Stomach (tissue), 8 donors: ENCODE measurements at regions not wholly inside any gene's neighbourhood (a gene's known extent, or its start where the extent isn't known, plus 50 kb on each side); places are given as distances from the start of the nearest gene placed in this dataset.

ENCODE experiments used
- DNase-seq, 2 donors: peaks; one replicate each; pipeline versions ENCODE4 v3.0.0 to v3.0.0-alpha.2; 2013 to 2019
- H3K27ac ChIP-seq, 5 donors: fragments of 200-600 bp in 4 of 5; sonication (generic) in 4 of 5; one replicate each; pipeline ENCODE4 v1.5.1; 2013 to 2019; ENCODE audit warnings: mild to moderate bottlenecking in 1 of 5, moderate library complexity in 1 of 5
- H3K27me3 ChIP-seq, 3 donors: fragments of 200-600 bp; sonication (generic); one replicate each; pipeline ENCODE4 v1.5.1; 2017 to 2019; ENCODE audit warnings: mixed run types in 1 of 3
- H3K36me3 ChIP-seq, 4 donors: fragments of 200-600 bp; sonication (generic); 1 replicate in 3 of 4; 2 replicates in 1 of 4; pipeline ENCODE4 v1.5.1; 2016 to 2019
- H3K4me1 ChIP-seq, 4 donors: fragments of 200-600 bp; sonication (generic); one replicate each; pipeline ENCODE4 v1.5.1; 2016 to 2019
- H3K4me3 ChIP-seq, 4 donors: fragments of 200-600 bp; sonication (generic) in 3 of 4; one replicate each; pipeline ENCODE4 v1.5.1; 2016 to 2019; ENCODE audit warnings: mild to moderate bottlenecking in 1 of 4
- H3K9me3 ChIP-seq, 4 donors: fragments of 200-600 bp; sonication (generic); one replicate each; pipeline ENCODE4 v1.5.1; 2016 to 2019
- EP300 ChIP-seq: sonication (generic); formaldehyde crosslinking; IDR thresholded peaks from one replicate; pipeline ENCODE4 v1.6.1; 2017; ENCODE audit warnings: antibody characterized with exemption
- POLR2A ChIP-seq, 4 donors: fragments of 450-650 bp; IDR thresholded peaks; one replicate each; pipeline ENCODE4 v1.6.1; 2016; ENCODE audit warnings: antibody characterized with exemption in 4 of 4, control low read depth in 2 of 4, mild to moderate bottlenecking in 1 of 4, moderate library complexity in 1 of 4
- POLR2AphosphoS5 ChIP-seq, 3 donors: sonication (generic); formaldehyde crosslinking; IDR thresholded peaks; one replicate each; pipeline ENCODE4 v1.6.1; 2016; ENCODE audit warnings: antibody characterized with exemption in 3 of 3
- WGBS, 5 donors: extraction: QIAGEN DNeasy Blood & Tissue Kit in 3 of 5; methylation state at CpG; one replicate each; pipeline versions ENCODE4 v1.1.5 to v1.1.7; 2013 to 2018; 5-methylcytosine and 5-hydroxymethylcytosine counted together
- intact Hi-C: fragments of 100-400 bp; cut with DNase I; formaldehyde crosslinking; loops from one replicate; pipeline ENCODE4 v1.15.1; 2023; ENCODE audit warnings: low total_unique reads
- TF ChIP-seq, protein P1 (sequence below), 7 experiments: fragments of 450-650 bp in 4 of 7; fragments of 200-600 bp in 3 of 7; sonication (generic) in 3 of 7; IDR thresholded peaks; one replicate each; pipeline ENCODE4 v1.5.1; 2016 to 2019; ENCODE audit warnings: antibody characterized with exemption in 7 of 7, control low read depth in 2 of 7, mild to moderate bottlenecking in 1 of 7
- donor health status: healthy with polysubstance abuse.
- donor health status: Bipolar disorder and iron deficiency.
- donor health status: healthy.

- 46 to 56% (median 49%) methylated on average over 7 of the region's 7 CpGs for WGBS, 5 donors
- no peaks in the 10 kb centered on the region for H3K9me3 ChIP-seq
- H3K27ac ChIP-seq, result no peak overlapping the region
- H3K27me3 ChIP-seq, result no peaks in the 10 kb centered on the region
- peak in 1 of 2 donors; percentile 20 for DNase-seq
- H3K4me3 ChIP-seq, result no peak overlapping the region
- TF ChIP-seq POLR2A (IDR thresholded peaks at IDR 0.05) (no peak), POLR2AphosphoS5 (IDR thresholded peaks at IDR 0.05) (no peak), EP300 (no peak)
- TF ChIP-seq, protein P1, sequence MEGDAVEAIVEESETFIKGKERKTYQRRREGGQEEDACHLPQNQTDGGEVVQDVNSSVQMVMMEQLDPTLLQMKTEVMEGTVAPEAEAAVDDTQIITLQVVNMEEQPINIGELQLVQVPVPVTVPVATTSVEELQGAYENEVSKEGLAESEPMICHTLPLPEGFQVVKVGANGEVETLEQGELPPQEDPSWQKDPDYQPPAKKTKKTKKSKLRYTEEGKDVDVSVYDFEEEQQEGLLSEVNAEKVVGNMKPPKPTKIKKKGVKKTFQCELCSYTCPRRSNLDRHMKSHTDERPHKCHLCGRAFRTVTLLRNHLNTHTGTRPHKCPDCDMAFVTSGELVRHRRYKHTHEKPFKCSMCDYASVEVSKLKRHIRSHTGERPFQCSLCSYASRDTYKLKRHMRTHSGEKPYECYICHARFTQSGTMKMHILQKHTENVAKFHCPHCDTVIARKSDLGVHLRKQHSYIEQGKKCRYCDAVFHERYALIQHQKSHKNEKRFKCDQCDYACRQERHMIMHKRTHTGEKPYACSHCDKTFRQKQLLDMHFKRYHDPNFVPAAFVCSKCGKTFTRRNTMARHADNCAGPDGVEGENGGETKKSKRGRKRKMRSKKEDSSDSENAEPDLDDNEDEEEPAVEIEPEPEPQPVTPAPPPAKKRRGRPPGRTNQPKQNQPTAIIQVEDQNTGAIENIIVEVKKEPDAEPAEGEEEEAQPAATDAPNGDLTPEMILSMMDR (IDR thresholded peaks at IDR 0.05), result no peak
- intact Hi-C loops, result no loop called here
- no peaks in the 10 kb centered on the region for H3K4me1 ChIP-seq
- H3K36me3 ChIP-seq, result no peaks in the 10 kb centered on the region
Observed at GRCh38 chr10:44640429-44640828, 255.5 kb upstream of the CXCL12 start.

DNA sequence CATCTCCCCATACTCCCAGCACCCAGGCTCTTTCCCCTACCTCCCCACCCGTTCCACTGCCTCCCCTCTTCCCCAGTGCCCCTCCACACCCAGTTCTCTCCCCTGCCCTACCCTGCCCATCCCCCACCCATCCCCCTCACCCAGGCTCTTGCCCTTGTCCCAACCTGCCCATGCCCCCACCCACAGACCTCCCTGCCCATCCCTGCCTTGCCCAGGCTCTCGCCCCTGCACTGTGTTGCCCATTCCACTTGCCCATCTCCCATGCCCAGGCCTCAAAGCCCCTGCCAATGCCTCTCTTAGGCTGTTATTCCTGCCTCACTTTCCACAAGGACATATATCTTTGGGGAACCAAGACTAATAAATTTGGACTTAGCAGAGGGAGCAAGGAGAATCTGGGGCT lies 262.6 kb upstream of the CXCL12 start:
- no peak for TF ChIP-seq EP300
- TF ChIP-seq, protein P1 (IDR thresholded peaks at IDR 0.05), result no peak
- TF ChIP-seq POLR2A (IDR thresholded peaks at IDR 0.05), result no peak
- no peak for TF ChIP-seq POLR2AphosphoS5 (IDR thresholded peaks at IDR 0.05)
- H3K36me3 ChIP-seq, result no peaks in the 10 kb centered on the region
- H3K4me3 ChIP-seq, result no peak overlapping the region
- WGBS, 5 donors, result 72 to 91% (median 80%) methylated on average over 2 of the region's 2 CpGs
- no peak overlapping the region for H3K27ac ChIP-seq
- intact Hi-C loops, result no loop called here
- H3K27me3 ChIP-seq, result no peaks in the 10 kb centered on the region
- H3K9me3 ChIP-seq, result no peaks in the 10 kb centered on the region
- no peak for DNase-seq
- no peaks in the 10 kb centered on the region for H3K4me1 ChIP-seq

DNA sequence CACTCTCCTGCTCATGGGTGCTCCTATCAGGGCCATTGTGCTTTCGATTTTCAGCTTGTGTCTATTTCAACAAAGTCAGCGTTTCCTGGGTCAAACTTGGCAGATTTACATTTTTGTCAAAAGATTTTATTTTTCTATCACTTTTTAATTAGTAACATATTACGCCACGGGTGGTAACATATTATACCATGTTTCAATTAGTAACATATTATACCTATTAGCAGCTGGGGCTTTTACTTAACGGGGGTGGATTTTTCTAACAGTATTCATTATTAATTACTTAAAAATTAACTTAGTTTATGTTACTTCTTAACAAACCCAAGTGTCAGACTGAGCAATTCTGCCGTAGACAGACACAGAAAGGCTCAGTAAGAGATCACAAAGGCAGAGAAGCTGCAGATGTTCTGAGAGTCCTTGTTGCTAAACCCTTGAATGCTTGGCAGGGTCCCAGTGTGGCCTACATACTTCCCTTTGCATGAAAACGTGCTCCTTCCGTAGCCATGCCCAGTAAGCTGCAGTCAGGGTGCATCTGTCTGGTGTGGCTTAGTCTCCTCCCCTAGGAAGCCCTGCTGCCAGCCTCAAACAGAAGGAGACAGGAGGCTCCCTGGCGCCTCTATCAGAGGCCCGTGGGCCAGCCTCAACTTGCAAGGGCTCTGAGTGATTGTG lies 263.1 kb upstream of the CXCL12 start:
- TF ChIP-seq POLR2A (IDR thresholded peaks at IDR 0.05) (no peak), EP300 (no peak), POLR2AphosphoS5 (IDR thresholded peaks at IDR 0.05) (no peak)
- TF ChIP-seq, protein P1 (IDR thresholded peaks at IDR 0.05), result no peak
- 61 to 73% (median 67%) methylated on average over 8 to 10 of the region's 10 CpGs for WGBS, 5 donors
- Histone ChIP-seq H3K9me3 (no peaks in the 10 kb centered on the region), H3K27ac (no peak overlapping the region), H3K36me3 (no peaks in the 10 kb centered on the region), H3K27me3 (no peaks in the 10 kb centered on the region), H3K4me1 (no peaks in the 10 kb centered on the region), H3K4me3 (no peak overlapping the region)
- intact Hi-C loops, result no loop called here
- DNase-seq, result peak in 1 of 2 donors; percentile 55

DNA sequence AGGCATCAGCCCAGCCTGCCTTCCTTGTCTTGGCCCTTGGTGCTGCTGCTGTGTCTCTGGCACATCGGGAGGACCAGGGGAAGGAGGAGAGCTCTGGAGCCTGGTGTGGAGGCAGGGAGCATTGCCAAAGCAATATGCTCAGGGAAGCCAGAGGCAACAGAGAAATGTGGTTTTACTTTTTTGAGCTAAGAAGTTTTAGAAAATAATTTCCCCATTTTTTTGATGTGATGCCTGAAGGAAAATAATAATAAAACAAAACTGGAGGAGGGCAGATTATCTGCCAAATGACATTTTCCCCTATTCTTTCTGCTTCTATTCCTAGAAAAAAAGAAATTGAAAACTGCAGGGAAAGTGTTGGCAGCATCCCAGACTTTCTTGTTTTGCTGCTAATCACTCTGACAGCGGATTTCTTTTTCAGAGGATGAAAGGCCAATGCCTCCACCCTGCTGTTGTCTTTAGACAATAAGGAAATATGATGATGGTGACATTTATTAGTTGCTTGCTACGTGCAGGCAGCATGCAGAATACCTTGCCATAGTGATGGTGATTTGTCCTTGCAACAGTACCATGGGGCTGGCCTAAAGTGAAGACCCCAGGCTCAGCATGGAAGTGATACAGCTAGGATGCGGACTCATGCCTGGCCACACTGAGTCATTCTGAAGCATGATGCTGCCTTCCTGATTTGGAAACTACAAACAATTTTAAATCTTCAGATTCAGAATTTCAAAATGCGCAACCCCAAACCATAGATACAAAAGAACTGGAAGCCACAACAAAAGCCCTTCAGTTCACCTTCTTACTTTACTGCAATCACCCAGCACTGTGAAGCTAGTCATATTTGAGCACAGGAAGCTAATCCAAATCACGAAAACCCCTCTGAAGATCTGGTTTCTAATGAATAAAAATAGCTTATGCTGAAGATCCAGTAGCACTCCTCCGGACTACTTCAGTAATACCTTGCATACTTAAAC lies 260.2 kb upstream of the TMEM72 start:
- WGBS, 5 donors, result 43 to 61% (median 58%) methylated on average over 7 of the region's 7 CpGs
- TF ChIP-seq EP300, result no peak
- TF ChIP-seq POLR2A (IDR thresholded peaks at IDR 0.05), result no peak
- TF ChIP-seq, protein P1 (IDR thresholded peaks at IDR 0.05), result no peak
- TF ChIP-seq POLR2AphosphoS5 (IDR thresholded peaks at IDR 0.05), result no peak
- no peaks in the 10 kb centered on the region for H3K9me3 ChIP-seq
- no peaks in the 10 kb centered on the region for H3K27me3 ChIP-seq
- no peaks in the 10 kb centered on the region for H3K36me3 ChIP-seq
- no peaks in the 10 kb centered on the region for H3K4me1 ChIP-seq
- DNase-seq, result peak in 1 of 2 donors; percentile 46
- intact Hi-C loops, result no loop called here
- no peak overlapping the region for H3K27ac ChIP-seq
- H3K4me3 ChIP-seq, result no peak overlapping the region
